HG03565 (cell line): ENCODE measurements at regions not wholly inside any gene's neighbourhood (a gene's known extent, or its start where the extent isn't known, plus 50 kb on each side); places are given as distances from the start of the nearest gene placed in this dataset.

Experiments used
- ATAC-seq: cut with Tn5 transposase; IDR thresholded peaks from one replicate; pipeline ENCODE4 v1.9.1; 2021; ENCODE audit warnings: mild to moderate bottlenecking, moderate library complexity; ENCODE audit not compliant: unreplicated experiment

GRCh38 chr7:136807598-136807997 is 60.9 kb upstream of the CHRM2 start:
- no peak for ATAC-seq

GRCh38 chr7:136803028-136803427 is 65.4 kb upstream of the CHRM2 start:
- no peak for ATAC-seq

GRCh38 chr7:136783934-136784333 is 84.5 kb upstream of the CHRM2 start:
- no peak for ATAC-seq

GRCh38 chr7:136741941-136742340 is 126.5 kb upstream of the CHRM2 start:
- ATAC-seq = no peak

- ATAC-seq = no peak
Observed at GRCh38 chr7:136728945-136729344, 139.5 kb upstream of the CHRM2 start.

GRCh38 chr7:136726460-136726859 is 142.0 kb upstream of the CHRM2 start:
- no peak for ATAC-seq

- no peak for ATAC-seq
Observed at GRCh38 chr7:136717910-136718557, 150.4 kb upstream of the CHRM2 start.

GRCh38 chr7:136714062-136714461 is 154.4 kb upstream of the CHRM2 start:
- ATAC-seq = no peak

- ATAC-seq = no peak
Observed at GRCh38 chr7:136710751-136711150, 157.7 kb upstream of the CHRM2 start.

GRCh38 chr7:136709876-136710275 is 158.6 kb upstream of the CHRM2 start:
- no peak for ATAC-seq

- no peak for ATAC-seq
Observed at GRCh38 chr7:136702913-136703312, 165.5 kb upstream of the CHRM2 start.

- no peak for ATAC-seq
Observed at GRCh38 chr7:136698977-136699376, 169.5 kb upstream of the CHRM2 start.

- ATAC-seq = no peak
Observed at GRCh38 chr7:136698231-136698630, 170.2 kb upstream of the CHRM2 start.

- ATAC-seq = no peak
Observed at GRCh38 chr7:136697271-136697670, 171.2 kb upstream of the CHRM2 start.

- peak; percentile 68 for ATAC-seq
Observed at GRCh38 chr7:136693166-136694119, 175.0 kb upstream of the CHRM2 start.

- ATAC-seq = no peak
Observed at GRCh38 chr7:136692221-136692620, 176.2 kb upstream of the CHRM2 start.

GRCh38 chr7:136688601-136689000 is 179.9 kb upstream of the CHRM2 start:
- ATAC-seq = no peak

- peak; percentile 45 for ATAC-seq
Observed at GRCh38 chr7:136687693-136688322, 180.6 kb upstream of the CHRM2 start.

- ATAC-seq = no peak
Observed at GRCh38 chr7:136685501-136686173, 182.8 kb upstream of the CHRM2 start.

- ATAC-seq = peak; percentile 65
Observed at GRCh38 chr7:136677471-136678365, 190.7 kb upstream of the CHRM2 start.
